GM23338 (cell line): ENCODE measurements at regions not wholly inside any gene's neighbourhood (a gene's known extent, or its start where the extent isn't known, plus 50 kb on each side); places are given as distances from the start of the nearest gene placed in this dataset.

Source experiments
- ATAC-seq: fragments of 200-7000 bp; cut with Tn5 transposase; 3 replicates; pipeline ENCODE4 v1.9.1; 2020
- DNase-seq: peaks from one replicate; pipeline ENCODE4 v3.0.0-alpha.2; 2015; ENCODE audit warnings: low spot score
- H2AFZ ChIP-seq: fragments of 200-600 bp; sonication (generic); 2 replicates; pipeline ENCODE4 v1.8.0; 2016; ENCODE audit warnings: antibody characterized with exemption, mild to moderate bottlenecking, moderate library complexity
- H3F3A ChIP-seq: fragments of 200-600 bp; sonication (generic); replicated peaks from 2 replicates; pipeline ENCODE4 v1.8.0; 2017; ENCODE audit warnings: antibody characterized with exemption, mixed run types, low read depth
- H3K27ac ChIP-seq: fragments of 200-600 bp; sonication (generic); 2 replicates; pipeline ENCODE4 v1.6.1; 2016; ENCODE audit warnings: low read depth
- H3K27me3 ChIP-seq: fragments of 200-600 bp; sonication (generic); 2 replicates; pipeline ENCODE4 v1.8.0; 2016; ENCODE audit warnings: mild to moderate bottlenecking, mixed run types, moderate library complexity; ENCODE audit not compliant: insufficient read depth
- H3K36me3 ChIP-seq: fragments of 200-600 bp; sonication (generic); 2 replicates; pipeline ENCODE4 v1.8.0; 2016; ENCODE audit warnings: mild to moderate bottlenecking; ENCODE audit not compliant: insufficient read depth
- H3K4me1 ChIP-seq: fragments of 200-600 bp; sonication (generic); 2 replicates; pipeline ENCODE4 v1.8.0; 2016; ENCODE audit warnings: mild to moderate bottlenecking, moderate library complexity; ENCODE audit not compliant: insufficient read depth
- H3K4me2 ChIP-seq: fragments of 200-600 bp; sonication (generic); 2 replicates; pipeline ENCODE4 v1.7.1; 2017; ENCODE audit warnings: mixed run types
- H3K4me3 ChIP-seq: fragments of 200-600 bp; sonication (generic); 2 replicates; pipeline ENCODE4 v1.6.1; 2016; ENCODE audit warnings: mixed run types
- H3K79me2 ChIP-seq: fragments of 200-600 bp; sonication (generic); replicated peaks from 2 replicates; pipeline ENCODE4 v1.8.0; 2017; ENCODE audit warnings: mild to moderate bottlenecking; ENCODE audit not compliant: insufficient read depth
- H3K9me2 ChIP-seq: fragments of 200-600 bp; sonication (generic); 2 replicates; pipeline ENCODE4 v1.8.0; 2017; ENCODE audit not compliant: insufficient read depth
- H4K20me1 ChIP-seq: fragments of 200-600 bp; sonication (generic); replicated peaks from 2 replicates; pipeline ENCODE4 v1.8.0; 2017; ENCODE audit warnings: mild to moderate bottlenecking; ENCODE audit not compliant: insufficient read depth
- H3K27ac Mint-ChIP-seq: 2 replicates; pipeline ENCODE4 v1.8.0; 2020; ENCODE audit warnings: inconsistent platforms, mild to moderate bottlenecking, moderate library complexity, mixed read lengths
- H3K27me3 Mint-ChIP-seq: 3 replicates; pipeline ENCODE4 v1.8.0; 2022; ENCODE audit warnings: low read depth, mild to moderate bottlenecking, moderate library complexity, mixed read lengths, inconsistent platforms; ENCODE audit not compliant: insufficient read depth, poor library complexity
- H3K36me3 Mint-ChIP-seq: 3 replicates; pipeline ENCODE4 v1.8.0; 2021; ENCODE audit warnings: low read depth, mild to moderate bottlenecking, inconsistent platforms, moderate library complexity, mixed read lengths
- H3K4me1 Mint-ChIP-seq: 3 replicates; pipeline ENCODE4 v1.8.0; 2020; ENCODE audit warnings: mild to moderate bottlenecking, inconsistent platforms, mixed read lengths
- H3K4me3 Mint-ChIP-seq: 3 replicates; pipeline ENCODE4 v1.8.0; 2021; ENCODE audit warnings: moderate library complexity, mild to moderate bottlenecking, inconsistent platforms, mixed read lengths
- H3K9me3 Mint-ChIP-seq: 3 replicates; pipeline ENCODE4 v1.8.0; 2020; ENCODE audit warnings: moderate library complexity, mild to moderate bottlenecking, inconsistent platforms, mixed read lengths
- CREB1 ChIP-seq: fragments of 250-450 bp; sonication (Bioruptor Pico); IDR thresholded peaks from 2 replicates; pipeline ENCODE4 v1.5.0; 2020; ENCODE audit warnings: low read depth, mild to moderate bottlenecking, moderate library complexity
- EZH2 ChIP-seq: fragments of 200-600 bp; sonication (generic); IDR thresholded peaks from one replicate; pipeline ENCODE4 v1.8.0; 2017; ENCODE audit warnings: antibody characterized with exemption, mild to moderate bottlenecking, low read depth; ENCODE audit not compliant: unreplicated experiment
- JUNB ChIP-seq: IDR thresholded peaks from one replicate; pipeline ENCODE4 v1.6.1; 2016; ENCODE audit warnings: antibody characterized with exemption; ENCODE audit not compliant: unreplicated experiment
- POLR2AphosphoS5 ChIP-seq: IDR thresholded peaks from 2 replicates; pipeline ENCODE4 v1.6.1; 2016; ENCODE audit warnings: antibody characterized with exemption, low read depth
- STAT1 ChIP-seq: IDR thresholded peaks from one replicate; pipeline ENCODE4 v1.6.1; 2016; ENCODE audit warnings: antibody characterized with exemption; ENCODE audit not compliant: unreplicated experiment
- TF ChIP-seq, protein P1 (sequence below): IDR thresholded peaks from 2 replicates; pipeline ENCODE4 v1.6.1; 2016; ENCODE audit warnings: antibody characterized with exemption
- TF ChIP-seq, protein P2 (sequence below), 2 experiments: fragments of 200-600 bp in 1 of 2; sonication (generic) in 1 of 2; conservative IDR thresholded peaks; 2 replicates each; pipeline versions ENCODE4 v1.5.1 to v1.6.1; 2016 to 2017; ENCODE audit warnings: antibody characterized with exemption in 2 of 2, low read depth in 2 of 2, mild to moderate bottlenecking in 2 of 2, moderate library complexity in 1 of 2
- TF ChIP-seq, protein P3 (sequence below): IDR thresholded peaks from one replicate; pipeline ENCODE4 v1.6.1; 2018; ENCODE audit warnings: antibody characterized with exemption; ENCODE audit not compliant: unreplicated experiment
- TF ChIP-seq, protein P4 (sequence below): fragments of 250-450 bp; sonication (Bioruptor Pico); IDR thresholded peaks from 2 replicates; pipeline ENCODE4 v1.5.0; 2020; ENCODE audit warnings: mild to moderate bottlenecking, moderate library complexity

DNA sequence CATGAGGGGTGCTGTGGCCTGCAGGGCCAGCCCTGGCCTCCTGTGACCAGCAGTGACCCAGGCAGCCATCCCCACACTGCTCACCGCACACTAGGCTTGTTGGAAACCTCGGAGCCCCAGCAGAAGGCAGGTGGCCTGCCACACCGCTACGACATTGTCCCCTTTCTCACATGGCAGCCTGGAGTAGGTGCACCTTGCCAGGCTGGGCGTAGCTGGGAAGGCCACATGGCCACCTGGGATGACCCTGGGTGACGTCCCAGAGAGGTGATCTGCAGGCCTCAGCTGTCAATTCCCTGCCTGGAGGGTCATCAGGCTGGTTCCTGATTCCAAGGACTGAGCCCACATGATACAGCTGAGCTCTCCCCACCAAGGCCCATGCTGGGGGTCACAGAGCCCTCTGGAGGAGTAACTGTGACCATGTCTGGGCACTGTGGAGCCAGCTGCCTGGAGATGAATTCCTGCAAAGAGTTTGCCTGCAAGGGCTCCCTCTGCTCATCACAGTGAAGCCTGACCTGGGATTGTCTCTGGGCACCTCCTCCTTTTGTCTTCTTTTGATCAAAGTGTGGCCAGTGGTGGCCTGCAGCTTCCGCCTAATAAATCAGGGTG, 119.6 kb upstream of the OTOS start (continued):
- TF ChIP-seq, protein P1, sequence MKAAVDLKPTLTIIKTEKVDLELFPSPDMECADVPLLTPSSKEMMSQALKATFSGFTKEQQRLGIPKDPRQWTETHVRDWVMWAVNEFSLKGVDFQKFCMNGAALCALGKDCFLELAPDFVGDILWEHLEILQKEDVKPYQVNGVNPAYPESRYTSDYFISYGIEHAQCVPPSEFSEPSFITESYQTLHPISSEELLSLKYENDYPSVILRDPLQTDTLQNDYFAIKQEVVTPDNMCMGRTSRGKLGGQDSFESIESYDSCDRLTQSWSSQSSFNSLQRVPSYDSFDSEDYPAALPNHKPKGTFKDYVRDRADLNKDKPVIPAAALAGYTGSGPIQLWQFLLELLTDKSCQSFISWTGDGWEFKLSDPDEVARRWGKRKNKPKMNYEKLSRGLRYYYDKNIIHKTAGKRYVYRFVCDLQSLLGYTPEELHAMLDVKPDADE, result no peak

DNA sequence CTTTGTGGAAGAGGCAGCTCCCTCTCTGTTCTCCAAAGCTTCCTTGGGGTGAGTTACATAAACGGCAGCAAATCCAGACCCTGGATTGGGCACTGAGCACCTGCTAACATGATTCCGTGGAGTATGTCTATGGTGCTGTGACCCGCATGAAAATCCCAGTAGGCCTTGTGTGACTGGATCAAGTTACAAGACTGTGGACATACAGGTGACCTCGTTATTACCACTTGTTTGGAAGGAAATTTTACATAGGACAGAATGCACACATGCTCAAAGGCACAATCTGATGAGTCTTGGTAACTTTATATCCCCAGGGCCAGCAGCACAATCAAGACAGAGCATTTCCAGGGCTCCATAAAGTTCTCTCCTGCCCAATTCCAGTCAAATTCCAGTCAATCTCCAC, 120.2 kb upstream of the OTOS start:
- no peak overlapping the region for H3K4me2 ChIP-seq
- H3K4me1 ChIP-seq, result no peaks in the 10 kb centered on the region
- Mint-ChIP-seq H3K36me3 (peaks cover 15% of the 10 kb centered on the region), H3K4me3 (no peak overlapping the region), H3K27ac (no peak overlapping the region), H3K27me3 (peaks cover 13% of the 10 kb centered on the region), H3K9me3 (peaks cover 68% of the 10 kb centered on the region), H3K4me1 (peaks cover 6% of the 10 kb centered on the region)
- H3K4me3 ChIP-seq, result no peak overlapping the region
- H4K20me1 ChIP-seq, result no peaks in the 10 kb centered on the region
- DNase-seq, result no peak
- no peaks in the 10 kb centered on the region; the same call in 1 of the 2 replicates for H3K36me3 ChIP-seq
- no peak for TF ChIP-seq JUNB
- TF ChIP-seq EZH2, result no peak
- TF ChIP-seq, protein P2, sequence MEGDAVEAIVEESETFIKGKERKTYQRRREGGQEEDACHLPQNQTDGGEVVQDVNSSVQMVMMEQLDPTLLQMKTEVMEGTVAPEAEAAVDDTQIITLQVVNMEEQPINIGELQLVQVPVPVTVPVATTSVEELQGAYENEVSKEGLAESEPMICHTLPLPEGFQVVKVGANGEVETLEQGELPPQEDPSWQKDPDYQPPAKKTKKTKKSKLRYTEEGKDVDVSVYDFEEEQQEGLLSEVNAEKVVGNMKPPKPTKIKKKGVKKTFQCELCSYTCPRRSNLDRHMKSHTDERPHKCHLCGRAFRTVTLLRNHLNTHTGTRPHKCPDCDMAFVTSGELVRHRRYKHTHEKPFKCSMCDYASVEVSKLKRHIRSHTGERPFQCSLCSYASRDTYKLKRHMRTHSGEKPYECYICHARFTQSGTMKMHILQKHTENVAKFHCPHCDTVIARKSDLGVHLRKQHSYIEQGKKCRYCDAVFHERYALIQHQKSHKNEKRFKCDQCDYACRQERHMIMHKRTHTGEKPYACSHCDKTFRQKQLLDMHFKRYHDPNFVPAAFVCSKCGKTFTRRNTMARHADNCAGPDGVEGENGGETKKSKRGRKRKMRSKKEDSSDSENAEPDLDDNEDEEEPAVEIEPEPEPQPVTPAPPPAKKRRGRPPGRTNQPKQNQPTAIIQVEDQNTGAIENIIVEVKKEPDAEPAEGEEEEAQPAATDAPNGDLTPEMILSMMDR (conservative IDR thresholded peaks at IDR 0.05; ENCODE audit: low read depth in 2 of 2), result no peak
- TF ChIP-seq POLR2AphosphoS5, result no peak
- TF ChIP-seq STAT1, result no peak
- TF ChIP-seq CREB1 (CRISPR knock-in tag), result no peak
- TF ChIP-seq, protein P3, sequence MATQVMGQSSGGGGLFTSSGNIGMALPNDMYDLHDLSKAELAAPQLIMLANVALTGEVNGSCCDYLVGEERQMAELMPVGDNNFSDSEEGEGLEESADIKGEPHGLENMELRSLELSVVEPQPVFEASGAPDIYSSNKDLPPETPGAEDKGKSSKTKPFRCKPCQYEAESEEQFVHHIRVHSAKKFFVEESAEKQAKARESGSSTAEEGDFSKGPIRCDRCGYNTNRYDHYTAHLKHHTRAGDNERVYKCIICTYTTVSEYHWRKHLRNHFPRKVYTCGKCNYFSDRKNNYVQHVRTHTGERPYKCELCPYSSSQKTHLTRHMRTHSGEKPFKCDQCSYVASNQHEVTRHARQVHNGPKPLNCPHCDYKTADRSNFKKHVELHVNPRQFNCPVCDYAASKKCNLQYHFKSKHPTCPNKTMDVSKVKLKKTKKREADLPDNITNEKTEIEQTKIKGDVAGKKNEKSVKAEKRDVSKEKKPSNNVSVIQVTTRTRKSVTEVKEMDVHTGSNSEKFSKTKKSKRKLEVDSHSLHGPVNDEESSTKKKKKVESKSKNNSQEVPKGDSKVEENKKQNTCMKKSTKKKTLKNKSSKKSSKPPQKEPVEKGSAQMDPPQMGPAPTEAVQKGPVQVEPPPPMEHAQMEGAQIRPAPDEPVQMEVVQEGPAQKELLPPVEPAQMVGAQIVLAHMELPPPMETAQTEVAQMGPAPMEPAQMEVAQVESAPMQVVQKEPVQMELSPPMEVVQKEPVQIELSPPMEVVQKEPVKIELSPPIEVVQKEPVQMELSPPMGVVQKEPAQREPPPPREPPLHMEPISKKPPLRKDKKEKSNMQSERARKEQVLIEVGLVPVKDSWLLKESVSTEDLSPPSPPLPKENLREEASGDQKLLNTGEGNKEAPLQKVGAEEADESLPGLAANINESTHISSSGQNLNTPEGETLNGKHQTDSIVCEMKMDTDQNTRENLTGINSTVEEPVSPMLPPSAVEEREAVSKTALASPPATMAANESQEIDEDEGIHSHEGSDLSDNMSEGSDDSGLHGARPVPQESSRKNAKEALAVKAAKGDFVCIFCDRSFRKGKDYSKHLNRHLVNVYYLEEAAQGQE, result no peak
- TF ChIP-seq, protein P4, sequence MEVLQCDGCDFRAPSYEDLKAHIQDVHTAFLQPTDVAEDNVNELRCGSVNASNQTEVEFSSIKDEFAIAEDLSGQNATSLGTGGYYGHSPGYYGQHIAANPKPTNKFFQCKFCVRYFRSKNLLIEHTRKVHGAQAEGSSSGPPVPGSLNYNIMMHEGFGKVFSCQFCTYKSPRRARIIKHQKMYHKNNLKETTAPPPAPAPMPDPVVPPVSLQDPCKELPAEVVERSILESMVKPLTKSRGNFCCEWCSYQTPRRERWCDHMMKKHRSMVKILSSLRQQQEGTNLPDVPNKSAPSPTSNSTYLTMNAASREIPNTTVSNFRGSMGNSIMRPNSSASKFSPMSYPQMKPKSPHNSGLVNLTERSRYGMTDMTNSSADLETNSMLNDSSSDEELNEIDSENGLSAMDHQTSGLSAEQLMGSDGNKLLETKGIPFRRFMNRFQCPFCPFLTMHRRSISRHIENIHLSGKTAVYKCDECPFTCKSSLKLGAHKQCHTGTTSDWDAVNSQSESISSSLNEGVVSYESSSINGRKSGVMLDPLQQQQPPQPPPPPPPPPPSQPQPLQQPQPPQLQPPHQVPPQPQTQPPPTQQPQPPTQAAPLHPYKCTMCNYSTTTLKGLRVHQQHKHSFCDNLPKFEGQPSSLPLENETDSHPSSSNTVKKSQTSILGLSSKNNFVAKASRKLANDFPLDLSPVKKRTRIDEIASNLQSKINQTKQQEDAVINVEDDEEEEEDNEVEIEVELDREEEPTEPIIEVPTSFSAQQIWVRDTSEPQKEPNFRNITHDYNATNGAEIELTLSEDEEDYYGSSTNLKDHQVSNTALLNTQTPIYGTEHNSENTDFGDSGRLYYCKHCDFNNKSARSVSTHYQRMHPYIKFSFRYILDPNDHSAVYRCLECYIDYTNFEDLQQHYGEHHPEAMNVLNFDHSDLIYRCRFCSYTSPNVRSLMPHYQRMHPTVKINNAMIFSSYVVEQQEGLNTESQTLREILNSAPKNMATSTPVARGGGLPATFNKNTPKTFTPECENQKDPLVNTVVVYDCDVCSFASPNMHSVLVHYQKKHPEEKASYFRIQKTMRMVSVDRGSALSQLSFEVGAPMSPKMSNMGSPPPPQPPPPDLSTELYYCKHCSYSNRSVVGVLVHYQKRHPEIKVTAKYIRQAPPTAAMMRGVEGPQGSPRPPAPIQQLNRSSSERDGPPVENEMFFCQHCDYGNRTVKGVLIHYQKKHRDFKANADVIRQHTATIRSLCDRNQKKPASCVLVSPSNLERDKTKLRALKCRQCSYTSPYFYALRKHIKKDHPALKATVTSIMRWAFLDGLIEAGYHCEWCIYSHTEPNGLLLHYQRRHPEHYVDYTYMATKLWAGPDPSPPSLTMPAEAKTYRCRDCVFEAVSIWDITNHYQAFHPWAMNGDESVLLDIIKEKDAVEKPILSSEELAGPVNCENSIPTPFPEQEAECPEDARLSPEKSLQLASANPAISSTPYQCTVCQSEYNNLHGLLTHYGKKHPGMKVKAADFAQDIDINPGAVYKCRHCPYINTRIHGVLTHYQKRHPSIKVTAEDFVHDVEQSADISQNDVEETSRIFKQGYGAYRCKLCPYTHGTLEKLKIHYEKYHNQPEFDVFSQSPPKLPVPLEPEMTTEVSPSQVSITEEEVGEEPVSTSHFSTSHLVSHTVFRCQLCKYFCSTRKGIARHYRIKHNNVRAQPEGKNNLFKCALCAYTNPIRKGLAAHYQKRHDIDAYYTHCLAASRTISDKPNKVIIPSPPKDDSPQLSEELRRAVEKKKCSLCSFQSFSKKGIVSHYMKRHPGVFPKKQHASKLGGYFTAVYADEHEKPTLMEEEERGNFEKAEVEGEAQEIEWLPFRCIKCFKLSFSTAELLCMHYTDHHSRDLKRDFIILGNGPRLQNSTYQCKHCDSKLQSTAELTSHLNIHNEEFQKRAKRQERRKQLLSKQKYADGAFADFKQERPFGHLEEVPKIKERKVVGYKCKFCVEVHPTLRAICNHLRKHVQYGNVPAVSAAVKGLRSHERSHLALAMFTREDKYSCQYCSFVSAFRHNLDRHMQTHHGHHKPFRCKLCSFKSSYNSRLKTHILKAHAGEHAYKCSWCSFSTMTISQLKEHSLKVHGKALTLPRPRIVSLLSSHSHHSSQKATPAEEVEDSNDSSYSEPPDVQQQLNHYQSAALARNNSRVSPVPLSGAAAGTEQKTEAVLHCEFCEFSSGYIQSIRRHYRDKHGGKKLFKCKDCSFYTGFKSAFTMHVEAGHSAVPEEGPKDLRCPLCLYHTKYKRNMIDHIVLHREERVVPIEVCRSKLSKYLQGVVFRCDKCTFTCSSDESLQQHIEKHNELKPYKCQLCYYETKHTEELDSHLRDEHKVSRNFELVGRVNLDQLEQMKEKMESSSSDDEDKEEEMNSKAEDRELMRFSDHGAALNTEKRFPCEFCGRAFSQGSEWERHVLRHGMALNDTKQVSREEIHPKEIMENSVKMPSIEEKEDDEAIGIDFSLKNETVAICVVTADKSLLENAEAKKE, result no peak
- H2AFZ ChIP-seq, result no peak overlapping the region
- H3F3A ChIP-seq, result no peaks in the 10 kb centered on the region
- ATAC-seq, result no peak
- no peaks in the 10 kb centered on the region for H3K79me2 ChIP-seq
- H3K9me2 ChIP-seq, result 0 out of 2 replicates have a peak, but pooled peaks cover 4% of the 10 kb centered on the region
- H3K27me3 ChIP-seq, result no peaks in the 10 kb centered on the region
- no peak overlapping the region for H3K27ac ChIP-seq
